ENCODE measurements at regions not wholly inside any gene's neighbourhood (a gene's known extent, or its start where the extent isn't known, plus 50 kb on each side); places are given as distances from the start of the nearest gene placed in this dataset.
"Not testable (repeated sequence)": the region's sequence is repeated elsewhere in the genome, so short reads cannot be mapped to it uniquely, and the experiment has no call there.

GRCh38 chr5:44993286-44993685 lies 184.5 kb downstream of the MRPS30 start:
- Histone ChIP-seq H3K4me3 (replicated peaks in 1 of 3) (no peak overlapping the region), H3K27me3 (no peaks in the 10 kb centered on the region), H3K27ac (no peak overlapping the region), H3K9me3 (no peaks in the 10 kb centered on the region), H3K4me1 (no peaks in the 10 kb centered on the region), H3K36me3 (no peaks in the 10 kb centered on the region)
- WGBS, 2 donors: 76 to 84% methylated on average over 1 of the region's 1 CpG
- intact Hi-C loops (cut with DNase I): no loop called here
- TF ChIP-seq POLR2A (IDR thresholded peaks at IDR 0.05): no peak
- TF ChIP-seq, protein P1, sequence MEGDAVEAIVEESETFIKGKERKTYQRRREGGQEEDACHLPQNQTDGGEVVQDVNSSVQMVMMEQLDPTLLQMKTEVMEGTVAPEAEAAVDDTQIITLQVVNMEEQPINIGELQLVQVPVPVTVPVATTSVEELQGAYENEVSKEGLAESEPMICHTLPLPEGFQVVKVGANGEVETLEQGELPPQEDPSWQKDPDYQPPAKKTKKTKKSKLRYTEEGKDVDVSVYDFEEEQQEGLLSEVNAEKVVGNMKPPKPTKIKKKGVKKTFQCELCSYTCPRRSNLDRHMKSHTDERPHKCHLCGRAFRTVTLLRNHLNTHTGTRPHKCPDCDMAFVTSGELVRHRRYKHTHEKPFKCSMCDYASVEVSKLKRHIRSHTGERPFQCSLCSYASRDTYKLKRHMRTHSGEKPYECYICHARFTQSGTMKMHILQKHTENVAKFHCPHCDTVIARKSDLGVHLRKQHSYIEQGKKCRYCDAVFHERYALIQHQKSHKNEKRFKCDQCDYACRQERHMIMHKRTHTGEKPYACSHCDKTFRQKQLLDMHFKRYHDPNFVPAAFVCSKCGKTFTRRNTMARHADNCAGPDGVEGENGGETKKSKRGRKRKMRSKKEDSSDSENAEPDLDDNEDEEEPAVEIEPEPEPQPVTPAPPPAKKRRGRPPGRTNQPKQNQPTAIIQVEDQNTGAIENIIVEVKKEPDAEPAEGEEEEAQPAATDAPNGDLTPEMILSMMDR (IDR thresholded peaks at IDR 0.05): no peak
- DNase-seq: no peak

- H3K4me1 ChIP-seq: no peaks in the 10 kb centered on the region
- DNase-seq: no peak
- 91 to 95% methylated on average over 1 of the region's 1 CpG for WGBS, 2 donors
- H3K27me3 ChIP-seq: no peaks in the 10 kb centered on the region
- intact Hi-C loops (cut with DNase I): no loop called here
- H3K9me3 ChIP-seq: no peaks in the 10 kb centered on the region
- TF ChIP-seq POLR2A (IDR thresholded peaks at IDR 0.05): no peak
- TF ChIP-seq, protein P1 (IDR thresholded peaks at IDR 0.05): no peak
- H3K27ac ChIP-seq: no peak overlapping the region
- no peak overlapping the region for H3K4me3 ChIP-seq (replicated peaks in 1 of 3)
- H3K36me3 ChIP-seq: no peaks in the 10 kb centered on the region
Measured at GRCh38 chr5:44997506-44997905, 188.8 kb downstream of the MRPS30 start.

- H3K4me3 ChIP-seq (replicated peaks in 1 of 3); DNase-seq; H3K27me3 ChIP-seq; H3K4me1 ChIP-seq; H3K9me3 ChIP-seq; H3K27ac ChIP-seq; H3K36me3 ChIP-seq; intact Hi-C loops (cut with DNase I): not testable (repeated sequence)
- 85 to 86% methylated on average over 6 of the region's 6 CpGs for WGBS, 2 donors
Measured at GRCh38 chr5:45007102-45007501, 198.4 kb downstream of the MRPS30 start.

DNA sequence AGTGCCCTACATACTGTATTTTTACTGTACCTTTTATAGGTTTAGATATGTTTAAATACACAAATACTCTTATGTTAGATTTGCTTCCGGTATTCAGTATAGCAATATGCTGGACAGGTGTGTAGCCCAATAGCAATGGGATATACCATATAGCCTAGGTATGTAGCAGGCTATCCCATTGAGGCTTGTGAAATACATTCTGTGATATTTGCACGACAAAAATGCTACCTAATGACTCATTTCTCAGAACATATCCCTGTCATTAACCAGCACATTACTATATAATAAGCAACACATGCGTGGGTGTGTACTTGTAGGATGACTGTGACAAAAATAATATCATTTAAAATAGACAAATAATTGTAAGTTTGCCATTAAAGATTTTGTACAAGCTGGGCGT lies 208.8 kb downstream of the MRPS30 start:
- Histone ChIP-seq H3K4me3 (replicated peaks in 1 of 3) (no peak overlapping the region), H3K36me3 (no peaks in the 10 kb centered on the region), H3K9me3 (no peaks in the 10 kb centered on the region), H3K27ac (no peak overlapping the region), H3K4me1 (no peaks in the 10 kb centered on the region), H3K27me3 (no peaks in the 10 kb centered on the region)
- intact Hi-C loops (cut with DNase I): no loop called here
- 86 to 89% methylated on average over 4 of the region's 4 CpGs for WGBS, 2 donors
- DNase-seq: no peak
- no peak for TF ChIP-seq POLR2A (IDR thresholded peaks at IDR 0.05)
- TF ChIP-seq, protein P1 (IDR thresholded peaks at IDR 0.05): no peak

- no peak for TF ChIP-seq POLR2A (IDR thresholded peaks at IDR 0.05)
- TF ChIP-seq, protein P1 (IDR thresholded peaks at IDR 0.05): no peak
- H3K4me3 ChIP-seq (replicated peaks in 1 of 3): no peak overlapping the region
- H3K27ac ChIP-seq: no peak overlapping the region
- H3K9me3 ChIP-seq: no peaks in the 10 kb centered on the region
- no peaks in the 10 kb centered on the region for H3K36me3 ChIP-seq
- no peaks in the 10 kb centered on the region for H3K4me1 ChIP-seq
- no peak for DNase-seq
- intact Hi-C loops (cut with DNase I): no loop called here
- 53 to 71% methylated on average over 2 of the region's 2 CpGs for WGBS, 2 donors
- no peaks in the 10 kb centered on the region for H3K27me3 ChIP-seq
Measured at GRCh38 chr5:45029553-45029952, 220.8 kb downstream of the MRPS30 start.

- DNase-seq: no peak
- Histone ChIP-seq H3K27ac (no peak overlapping the region), H3K36me3 (no peaks in the 10 kb centered on the region), H3K4me1 (no peaks in the 10 kb centered on the region), H3K9me3 (no peaks in the 10 kb centered on the region), H3K27me3 (no peaks in the 10 kb centered on the region), H3K4me3 (replicated peaks in 1 of 3) (no peak overlapping the region)
- TF ChIP-seq POLR2A (IDR thresholded peaks at IDR 0.05): no peak
- TF ChIP-seq, protein P1 (IDR thresholded peaks at IDR 0.05): no peak
- intact Hi-C loops (cut with DNase I): loop anchor here (10.0 kb wide), 1 partner anchor 489 kb away; no protein-coding TSS in a partner anchor
- 77% methylated on average over 1 of the region's 1 CpG for WGBS, 2 donors
Measured at GRCh38 chr5:45035991-45036390, 227.2 kb downstream of the MRPS30 start.
